GM18861 (cell line): ENCODE measurements at regions not wholly inside any gene's neighbourhood (a gene's known extent, or its start where the extent isn't known, plus 50 kb on each side); places are given as distances from the start of the nearest gene placed in this dataset.
A peak's percentile ranks its signal among the peaks of the same experiment; 100 is the strongest.

ENCODE experiments used
- ATAC-seq: cut with Tn5 transposase; IDR thresholded peaks from one replicate; pipeline ENCODE4 v1.9.1; 2021; ENCODE audit not compliant: unreplicated experiment

- no peak for ATAC-seq
Measured at GRCh38 chr19:28793391-28794168, 419.4 kb downstream of the UQCRFS1 start.

- ATAC-seq = no peak
Measured at GRCh38 chr19:28785971-28786370, 427.0 kb downstream of the UQCRFS1 start.

- ATAC-seq = no peak
Measured at GRCh38 chr19:28764066-28764465, 448.9 kb downstream of the UQCRFS1 start.

- no peak for ATAC-seq
Measured at GRCh38 chr19:28746478-28746877, 466.5 kb downstream of the UQCRFS1 start.

- ATAC-seq = no peak
Measured at GRCh38 chr19:28744943-28745342, 468.0 kb downstream of the UQCRFS1 start.

- ATAC-seq = no peak
Measured at GRCh38 chr19:28744014-28744413, 468.9 kb downstream of the UQCRFS1 start.

- ATAC-seq = no peak
Measured at GRCh38 chr19:28737021-28737895, 475.7 kb downstream of the UQCRFS1 start.

GRCh38 chr19:28736528-28736927 lies 476.4 kb downstream of the UQCRFS1 start:
- no peak for ATAC-seq

- no peak for ATAC-seq
Measured at GRCh38 chr19:28731577-28731976, 481.4 kb downstream of the UQCRFS1 start.

GRCh38 chr19:28730791-28731512 lies 482.0 kb downstream of the UQCRFS1 start:
- no peak for ATAC-seq

- ATAC-seq = no peak
Measured at GRCh38 chr19:28727480-28728159, 485.3 kb downstream of the UQCRFS1 start.

- no peak for ATAC-seq
Measured at GRCh38 chr19:28726533-28727479, 486.1 kb downstream of the UQCRFS1 start.

GRCh38 chr19:28718909-28719308 lies 494.0 kb downstream of the UQCRFS1 start:
- no peak for ATAC-seq

- no peak for ATAC-seq
Measured at GRCh38 chr19:28715157-28715556, 497.8 kb downstream of the UQCRFS1 start.

- no peak for ATAC-seq
Measured at GRCh38 chr19:28711411-28711810, 501.5 kb downstream of the UQCRFS1 start.

- ATAC-seq = peak; percentile 54
Measured at GRCh38 chr19:28710278-28710677, 502.7 kb downstream of the UQCRFS1 start.

GRCh38 chr19:28706693-28707092 lies 506.3 kb downstream of the UQCRFS1 start:
- no peak for ATAC-seq

GRCh38 chr19:28705008-28705407 lies 507.9 kb downstream of the UQCRFS1 start:
- ATAC-seq = no peak

- no peak for ATAC-seq
Measured at GRCh38 chr19:28703400-28703956, 509.5 kb downstream of the UQCRFS1 start.
